Jurkat, Clone E6-1 (cell line): ENCODE measurements at regions not wholly inside any gene's neighbourhood (a gene's known extent, or its start where the extent isn't known, plus 50 kb on each side); places are given as distances from the start of the nearest gene placed in this dataset.
"Not testable (repeated sequence)": the region's sequence is repeated elsewhere in the genome, so short reads cannot be mapped to it uniquely, and the experiment has no call there.

ENCODE experiments used
- DNase-seq: peaks from one replicate; pipeline ENCODE4 v3.0.0-alpha.2; 2011; ENCODE audit warnings: low read depth, low spot score
- H3K4me3 ChIP-seq: 2 replicates; pipeline ENCODE4 v1.5.1; 2011; ENCODE audit warnings: mild to moderate bottlenecking, low read length, control low read depth, moderate library complexity

GRCh38 chr17:21542070-21542469 lies 150.3 kb upstream of the KCNJ18 start:
- no peak for DNase-seq
- H3K4me3 ChIP-seq: no peak overlapping the region

GRCh38 chr17:21542991-21543390 lies 149.3 kb upstream of the KCNJ18 start:
- no peak for DNase-seq
- H3K4me3 ChIP-seq: no peak overlapping the region

GRCh38 chr17:21545064-21545463 lies 147.3 kb upstream of the KCNJ18 start:
- no peak for DNase-seq
- H3K4me3 ChIP-seq: no peak overlapping the region

DNA sequence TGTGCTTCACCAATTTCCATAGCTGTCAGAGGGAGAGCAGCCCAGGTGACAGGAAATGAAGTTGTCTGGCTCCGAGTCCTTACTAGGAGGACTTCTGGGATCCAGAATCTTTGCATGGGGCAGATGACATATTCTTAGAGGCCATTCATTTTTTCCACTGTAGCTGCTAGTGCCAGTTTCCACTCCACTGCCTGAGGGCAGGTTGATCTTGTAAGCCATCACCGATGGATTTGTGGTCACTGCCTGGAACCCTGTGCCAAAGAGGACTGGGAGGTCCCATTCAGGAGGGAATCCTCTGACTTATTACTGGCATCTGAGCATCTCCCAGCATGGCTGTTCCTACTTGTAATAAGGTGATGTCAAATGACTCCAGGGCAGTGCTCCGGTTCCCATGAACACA lies 144.1 kb upstream of the KCNJ18 start:
- H3K4me3 ChIP-seq: no peak overlapping the region
- DNase-seq: no peak

- peak overlapping the region; percentile 1 for H3K4me3 ChIP-seq
- DNase-seq: no peak
Observed at GRCh38 chr17:21549107-21549687, 143.1 kb upstream of the KCNJ18 start.

- H3K4me3 ChIP-seq: peak overlapping the region; percentile 74
- DNase-seq: not testable (repeated sequence)
Observed at GRCh38 chr17:21550031-21550430, 142.3 kb upstream of the KCNJ18 start.

DNA sequence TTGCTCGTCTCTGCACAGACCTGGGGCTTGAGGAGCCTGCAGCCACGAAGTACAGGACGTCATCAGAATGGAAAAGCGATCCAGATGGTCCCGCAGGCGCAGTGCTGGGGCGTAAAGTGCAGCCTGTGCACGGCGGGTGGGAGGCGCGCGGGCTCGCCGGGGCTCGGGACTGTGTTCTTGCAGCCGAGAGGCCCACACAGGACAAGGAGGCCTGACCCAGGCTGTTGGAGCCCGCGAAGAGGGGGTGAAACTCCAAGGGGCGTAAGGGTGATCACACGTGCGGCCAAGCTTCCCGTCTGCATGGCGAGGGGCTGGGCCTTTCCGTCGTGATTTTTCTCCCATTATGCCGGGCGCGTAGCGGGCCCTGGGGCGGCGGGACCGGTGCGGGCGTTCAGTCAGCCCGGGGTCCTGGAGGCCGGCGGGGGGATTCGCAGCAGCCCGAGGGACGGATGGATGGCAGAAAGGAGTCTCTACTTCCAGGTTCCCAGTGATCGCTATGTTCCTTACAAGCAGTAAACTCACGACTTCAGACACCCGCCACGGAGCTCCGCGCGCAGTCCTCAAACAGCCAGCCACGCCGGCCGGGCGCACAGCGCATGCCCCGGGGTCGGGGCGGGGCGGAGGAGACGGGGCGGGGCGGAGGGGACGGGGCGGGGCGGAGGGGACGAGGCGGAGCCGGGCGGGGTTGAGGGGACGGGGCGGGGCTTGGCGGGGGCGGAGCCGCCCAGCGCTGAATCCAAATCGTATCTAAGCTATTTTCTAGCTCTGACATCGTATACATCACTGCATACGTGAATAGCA lies 141.0 kb upstream of the KCNJ18 start:
- DNase-seq: peak; percentile 51
- H3K4me3 ChIP-seq: peak overlapping the region; percentile 74

- not testable (repeated sequence) for DNase-seq, H3K4me3 ChIP-seq
Observed at GRCh38 chr17:21558921-21559320, 133.4 kb upstream of the KCNJ18 start.

- no peak for DNase-seq
Observed at GRCh38 chr17:21564262-21564661, 128.1 kb upstream of the KCNJ18 start.

DNA sequence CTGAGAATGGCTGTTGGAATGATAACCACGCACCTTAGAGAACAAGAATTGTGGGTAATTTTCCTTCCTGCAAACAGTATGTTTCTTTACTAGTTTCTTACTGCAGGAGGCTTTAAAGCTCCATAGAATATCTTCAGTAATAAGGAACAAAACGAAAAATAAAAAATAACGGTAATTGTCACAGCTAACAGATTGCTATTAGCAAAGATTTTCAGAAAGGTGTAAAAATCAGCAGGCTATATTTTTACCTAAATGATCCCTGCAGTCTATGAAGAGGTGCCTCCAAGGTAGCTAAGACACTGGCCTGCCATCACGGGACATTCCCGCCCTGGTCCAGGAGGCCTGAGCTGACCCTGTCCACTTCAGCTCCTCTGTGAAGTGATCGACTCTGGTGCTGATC lies 127.6 kb upstream of the KCNJ18 start:
- DNase-seq, H3K4me3 ChIP-seq: not testable (repeated sequence)

More at GRCh38 chr17:21564262-21564661, 128.1 kb upstream of the KCNJ18 start:
- H3K4me3 ChIP-seq: no peak overlapping the region

DNA sequence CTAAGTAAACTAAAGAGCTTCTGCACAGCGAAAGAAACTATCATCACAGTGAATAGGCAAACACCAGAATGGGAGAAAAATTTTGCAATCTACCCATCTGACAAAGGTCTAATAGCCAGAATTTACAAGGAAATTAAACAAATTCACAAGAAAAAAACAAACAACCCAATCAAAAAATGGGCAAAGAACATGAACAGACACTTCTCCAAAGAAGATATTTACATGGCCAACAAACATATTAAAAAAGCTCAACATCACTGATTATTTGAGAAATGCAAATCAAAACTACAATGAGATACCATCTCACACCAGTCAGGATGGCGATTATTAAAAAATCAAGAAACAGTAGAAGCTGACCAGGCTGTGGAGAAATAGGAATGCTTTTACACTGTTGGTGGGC lies 121.9 kb upstream of the KCNJ18 start:
- DNase-seq, H3K4me3 ChIP-seq: not testable (repeated sequence)

DNA sequence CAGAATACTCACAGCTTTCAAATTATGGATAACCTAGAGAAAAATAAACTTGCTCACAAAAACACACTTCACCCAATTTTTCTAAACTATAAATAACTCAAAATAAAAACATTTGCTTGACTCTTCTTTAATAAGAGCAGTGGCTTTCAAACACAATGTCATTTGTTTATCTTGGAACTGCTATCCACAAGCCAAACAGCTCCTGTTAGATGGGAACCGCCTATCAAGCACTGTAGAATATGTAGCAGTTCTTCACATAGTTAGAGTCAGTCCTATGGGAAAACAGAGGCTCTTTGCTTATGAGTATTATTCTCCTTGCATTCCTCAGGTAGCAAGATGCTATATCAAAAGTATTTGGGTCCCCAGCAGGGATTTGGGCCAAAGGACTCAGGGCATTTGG lies 120.2 kb upstream of the KCNJ18 start:
- DNase-seq, H3K4me3 ChIP-seq: not testable (repeated sequence)

DNA sequence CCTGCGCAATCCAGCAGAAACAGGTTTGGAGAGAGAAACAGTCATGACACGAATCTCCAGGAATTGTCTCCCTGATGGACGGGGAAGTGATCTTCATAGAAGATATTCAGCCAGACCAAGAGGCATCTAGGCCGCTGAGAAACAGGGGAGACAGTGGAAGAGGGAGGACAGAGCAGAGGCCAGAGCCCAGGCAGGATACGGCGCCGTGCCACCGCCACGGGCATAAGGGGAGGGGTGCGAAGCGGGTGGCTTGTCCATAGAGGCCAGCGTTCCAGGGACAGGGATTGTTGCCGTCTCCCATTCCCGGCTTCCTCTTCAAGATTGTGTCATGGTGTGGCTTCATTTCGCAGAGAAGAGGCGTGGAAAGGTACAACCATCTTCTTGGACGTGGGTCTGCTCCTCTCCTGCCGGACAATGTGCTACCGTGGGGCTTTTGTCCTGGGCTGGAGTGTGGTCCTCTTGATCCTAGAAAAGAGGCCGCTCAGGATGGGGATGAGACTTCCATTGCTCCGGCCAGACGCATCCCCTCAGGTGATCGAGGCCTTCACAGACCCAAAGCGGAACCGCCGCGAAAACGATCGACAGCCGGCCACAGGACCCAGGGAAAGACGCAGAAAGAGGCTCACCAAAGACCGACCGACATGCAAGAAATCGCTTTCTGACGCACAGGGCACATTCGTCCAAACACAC lies 118.9 kb upstream of the KCNJ18 start:
- peak overlapping the region; percentile 51 for H3K4me3 ChIP-seq
- not testable (repeated sequence) for DNase-seq

DNA sequence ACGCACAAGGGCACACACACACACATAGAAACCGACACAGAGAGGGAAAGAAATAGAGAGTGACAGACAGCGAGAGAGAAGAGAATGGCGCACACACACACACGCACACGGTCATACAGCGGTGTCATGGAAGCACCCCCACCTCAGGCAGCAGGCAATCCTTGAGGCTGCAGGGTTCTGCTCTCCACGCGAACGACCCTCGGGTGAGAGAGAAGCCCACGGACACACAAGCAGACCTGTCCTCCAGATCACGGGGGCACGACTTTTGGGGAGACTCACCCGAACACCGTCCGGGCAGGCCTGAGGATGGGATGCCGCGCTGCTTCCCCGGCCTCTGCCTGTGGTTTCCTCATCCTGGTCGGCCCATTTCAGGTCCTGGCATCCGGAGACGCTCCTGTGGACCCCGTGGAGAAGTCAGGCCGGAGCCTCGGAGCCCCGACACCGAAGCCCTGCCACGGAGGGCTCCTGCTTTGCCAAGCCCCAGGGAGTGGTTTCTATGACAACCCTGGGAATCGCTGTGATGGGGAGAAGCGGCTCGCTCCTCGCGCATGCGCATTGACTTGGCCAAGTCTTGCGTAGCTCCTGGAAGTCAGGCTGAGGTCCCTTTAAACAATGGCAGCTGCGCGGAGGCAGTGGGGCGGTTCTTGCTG lies 118.2 kb upstream of the KCNJ18 start:
- H3K4me3 ChIP-seq: peak overlapping the region; percentile 51
- peak; percentile 52 for DNase-seq

- not testable (repeated sequence) for DNase-seq
- peak overlapping the region; percentile 51 for H3K4me3 ChIP-seq
Observed at GRCh38 chr17:21574611-21575255, 117.6 kb upstream of the KCNJ18 start.

DNA sequence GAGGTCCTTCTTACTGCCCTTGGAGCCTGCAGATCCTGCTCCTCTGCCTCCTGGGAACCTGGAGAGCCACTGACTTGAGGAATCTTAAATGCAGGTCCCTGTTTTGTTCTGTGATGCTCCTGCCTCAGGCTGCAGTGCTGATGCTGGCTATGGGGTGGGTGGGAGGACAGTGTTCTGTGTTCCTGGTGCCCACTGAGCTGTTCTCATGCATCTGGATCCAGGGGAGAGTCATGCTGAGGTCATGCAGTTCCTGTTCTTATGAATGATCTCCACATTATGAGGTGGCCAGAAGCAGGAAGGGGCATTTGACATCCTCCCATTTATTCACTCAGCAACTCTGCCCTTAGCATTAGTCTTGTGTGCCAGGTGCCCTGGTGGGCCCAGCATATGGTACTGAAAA lies 113.5 kb upstream of the KCNJ18 start:
- H3K4me3 ChIP-seq, DNase-seq: not testable (repeated sequence)

- no peak overlapping the region for H3K4me3 ChIP-seq
- no peak for DNase-seq
Observed at GRCh38 chr17:21592774-21593173, 99.5 kb upstream of the KCNJ18 start.

GRCh38 chr17:21593452-21594105 lies 98.7 kb upstream of the KCNJ18 start:
- DNase-seq: not testable (repeated sequence)

GRCh38 chr17:21595086-21595485 lies 97.2 kb upstream of the KCNJ18 start:
- no peak overlapping the region for H3K4me3 ChIP-seq

More at GRCh38 chr17:21593452-21594105, 98.7 kb upstream of the KCNJ18 start:
- H3K4me3 ChIP-seq: not testable (repeated sequence)

More at GRCh38 chr17:21595086-21595485, 97.2 kb upstream of the KCNJ18 start:
- DNase-seq: no peak
